Breast epithelium (tissue), 3 donors: ENCODE measurements at regions not wholly inside any gene's neighbourhood (a gene's known extent, or its start where the extent isn't known, plus 50 kb on each side); places are given as distances from the start of the nearest gene placed in this dataset.

Experiments used
- POLR2AphosphoS5 ChIP-seq, 3 donors: sonication (generic); formaldehyde crosslinking; IDR thresholded peaks; one replicate each; pipeline ENCODE4 v1.6.1; 2017; ENCODE audit warnings: antibody characterized with exemption in 3 of 3
- TF ChIP-seq, protein P1 (sequence below), 3 donors: fragments of 450-650 bp; IDR thresholded peaks; one replicate each; pipeline ENCODE4 v1.5.1; 2016 to 2017; ENCODE audit warnings: antibody characterized with exemption in 3 of 3, mild to moderate bottlenecking in 3 of 3, moderate library complexity in 3 of 3

DNA sequence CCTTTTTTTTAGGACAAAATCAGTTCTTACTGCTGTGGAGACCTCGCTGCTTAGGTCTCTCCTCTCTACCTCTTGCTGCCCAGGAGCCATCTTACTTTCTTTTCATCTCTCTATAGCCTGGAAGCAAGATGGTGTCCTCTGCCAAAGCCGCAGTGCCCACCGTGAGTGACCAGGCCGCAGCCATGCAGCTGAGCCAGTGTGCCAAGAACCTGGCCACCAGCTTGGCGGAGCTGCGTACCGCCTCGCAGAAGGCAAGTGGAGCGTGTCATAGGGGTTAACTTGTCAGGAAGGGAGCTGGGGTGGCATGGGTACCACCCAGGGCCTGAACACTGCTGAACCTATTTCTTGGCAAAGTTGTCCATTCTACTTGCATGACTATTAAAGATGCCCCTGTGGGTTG is 320.3 kb upstream of the TPM1 start:
- no peak for TF ChIP-seq POLR2AphosphoS5 (IDR thresholded peaks at IDR 0.05)
- TF ChIP-seq, protein P1, sequence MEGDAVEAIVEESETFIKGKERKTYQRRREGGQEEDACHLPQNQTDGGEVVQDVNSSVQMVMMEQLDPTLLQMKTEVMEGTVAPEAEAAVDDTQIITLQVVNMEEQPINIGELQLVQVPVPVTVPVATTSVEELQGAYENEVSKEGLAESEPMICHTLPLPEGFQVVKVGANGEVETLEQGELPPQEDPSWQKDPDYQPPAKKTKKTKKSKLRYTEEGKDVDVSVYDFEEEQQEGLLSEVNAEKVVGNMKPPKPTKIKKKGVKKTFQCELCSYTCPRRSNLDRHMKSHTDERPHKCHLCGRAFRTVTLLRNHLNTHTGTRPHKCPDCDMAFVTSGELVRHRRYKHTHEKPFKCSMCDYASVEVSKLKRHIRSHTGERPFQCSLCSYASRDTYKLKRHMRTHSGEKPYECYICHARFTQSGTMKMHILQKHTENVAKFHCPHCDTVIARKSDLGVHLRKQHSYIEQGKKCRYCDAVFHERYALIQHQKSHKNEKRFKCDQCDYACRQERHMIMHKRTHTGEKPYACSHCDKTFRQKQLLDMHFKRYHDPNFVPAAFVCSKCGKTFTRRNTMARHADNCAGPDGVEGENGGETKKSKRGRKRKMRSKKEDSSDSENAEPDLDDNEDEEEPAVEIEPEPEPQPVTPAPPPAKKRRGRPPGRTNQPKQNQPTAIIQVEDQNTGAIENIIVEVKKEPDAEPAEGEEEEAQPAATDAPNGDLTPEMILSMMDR (IDR thresholded peaks at IDR 0.05): no peak
